Tongue (tissue), 1 donor: ENCODE measurements at regions not wholly inside any gene's neighbourhood (a gene's known extent, or its start where the extent isn't known, plus 50 kb on each side); places are given as distances from the start of the nearest gene placed in this dataset.
"Not testable (repeated sequence)": the region's sequence is repeated elsewhere in the genome, so short reads cannot be mapped to it uniquely, and the experiment has no call there.

Experiments
- DNase-seq: peaks from one replicate; pipeline ENCODE4 v3.0.0-alpha.2; 2015

GRCh38 chr16:80915079-80915450 is 91.6 kb downstream of the CMC2 start:
- no peak for DNase-seq

DNA sequence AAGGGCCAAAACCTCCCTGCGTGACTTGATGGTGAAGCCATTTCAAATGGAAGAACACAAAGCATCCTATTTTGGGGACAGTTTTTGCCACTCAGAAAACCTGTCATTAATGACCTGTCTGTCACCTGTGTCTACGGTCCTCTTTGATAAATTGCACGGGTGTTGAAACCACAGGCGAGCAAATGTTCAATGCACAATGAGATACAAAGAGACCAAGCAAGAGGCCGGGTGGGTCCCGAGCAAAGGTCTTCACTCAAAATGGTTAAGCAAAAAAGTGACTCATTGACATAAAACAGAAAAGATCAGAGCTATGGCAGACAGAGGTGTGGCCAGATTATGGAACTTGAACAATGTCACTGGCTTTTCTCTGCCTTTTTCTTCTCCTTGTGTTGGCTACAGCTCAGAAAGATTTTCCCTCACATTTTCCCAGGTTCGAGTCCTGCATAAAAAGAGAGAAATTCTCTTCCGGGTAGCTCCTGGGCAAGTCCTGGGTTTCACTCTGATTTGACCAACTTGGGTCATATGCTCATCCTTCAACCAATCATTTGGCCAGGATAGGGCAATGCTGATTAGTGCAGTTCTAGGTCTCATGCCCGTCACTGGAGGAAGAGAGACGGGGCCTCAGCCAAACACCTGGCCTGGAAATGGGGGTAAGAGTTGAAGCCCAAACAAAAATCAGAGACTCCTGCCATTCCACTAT is 92.2 kb downstream of the CMC2 start:
- no peak for DNase-seq

DNA sequence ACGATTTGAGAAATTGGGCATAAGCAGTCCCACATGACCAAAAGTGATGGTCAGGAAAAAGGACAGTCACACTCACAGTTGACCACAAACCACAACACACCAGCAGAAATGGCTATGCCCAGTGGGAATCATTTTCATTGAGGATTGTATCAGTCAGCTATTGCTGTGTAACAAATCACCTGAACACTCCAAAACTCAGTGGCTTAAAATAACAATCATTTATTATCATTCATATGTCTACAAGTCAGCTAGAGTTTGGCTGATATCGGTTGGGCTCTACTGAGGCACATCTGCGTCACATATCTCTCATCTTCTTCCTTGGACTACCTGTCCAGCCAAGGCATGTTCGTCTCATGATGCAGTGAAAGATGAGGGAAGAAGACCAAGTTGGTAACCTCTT is 93.3 kb downstream of the CMC2 start:
- no peak for DNase-seq

GRCh38 chr16:80912651-80913050 is 94.0 kb downstream of the CMC2 start:
- DNase-seq = no peak

DNA sequence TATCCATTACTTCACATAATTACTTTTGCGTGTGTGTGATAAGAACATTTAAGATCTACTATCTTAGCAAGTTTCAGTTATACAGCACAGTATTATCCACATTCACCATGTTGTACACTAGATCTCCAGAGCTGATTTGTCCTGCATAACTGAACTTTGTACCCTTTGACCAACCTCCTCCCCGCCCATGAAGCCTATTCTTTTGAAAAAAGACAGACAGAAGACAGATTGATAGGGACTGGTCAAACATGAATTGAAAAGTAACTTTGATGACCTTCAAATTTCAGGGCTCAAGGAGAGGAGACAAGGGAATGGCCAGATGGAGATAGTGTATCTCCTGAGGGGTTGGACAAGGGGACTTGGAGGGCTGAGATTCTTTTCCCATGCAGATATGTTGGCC is 96.3 kb downstream of the CMC2 start:
- no peak for DNase-seq

DNA sequence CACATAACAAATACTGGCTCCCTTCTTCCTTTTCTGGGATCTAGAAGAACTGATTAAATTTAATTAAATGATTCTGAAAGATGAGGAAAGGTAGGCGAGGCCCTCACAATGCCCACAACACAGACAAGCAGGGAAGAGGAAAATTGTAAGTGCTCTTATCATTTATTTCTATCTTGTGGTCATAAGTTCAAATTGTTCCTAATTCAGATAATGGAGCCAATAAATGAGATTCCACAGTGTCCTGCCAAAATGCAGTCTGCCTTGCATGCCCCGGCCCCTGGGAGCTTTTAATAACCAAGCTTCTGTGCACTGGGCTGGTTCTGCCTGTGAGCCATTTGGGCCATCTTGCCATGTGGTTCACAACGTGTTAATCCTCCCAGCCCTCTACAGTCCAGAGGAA is 97.0 kb downstream of the CMC2 start:
- DNase-seq = no peak

DNA sequence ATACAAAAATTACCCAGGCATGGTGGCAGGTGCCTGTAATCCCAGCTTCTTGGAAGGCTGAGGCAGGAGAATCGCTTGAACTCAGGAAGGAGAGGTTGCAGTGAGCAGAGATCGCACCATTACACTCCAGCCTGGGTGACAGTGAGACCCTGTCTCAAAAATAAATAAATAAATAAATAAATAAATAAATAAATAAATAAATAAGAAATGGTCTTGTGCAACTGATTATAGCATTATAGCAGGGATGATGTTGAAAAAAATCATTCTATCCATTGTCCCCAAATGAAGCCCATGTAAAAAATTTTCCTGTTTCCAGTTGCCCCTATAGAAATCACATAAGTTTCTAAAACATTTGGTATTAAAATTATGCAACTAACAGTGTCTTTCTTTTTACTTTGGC is 100.5 kb downstream of the CMC2 start:
- DNase-seq = not testable (repeated sequence)

GRCh38 chr16:80903616-80904015 is 99.2 kb upstream of the CDYL2 start:
- DNase-seq = no peak

GRCh38 chr16:80902306-80903110 is 98.1 kb upstream of the CDYL2 start:
- DNase-seq = no peak

- DNase-seq = no peak
Observed at GRCh38 chr16:80900593-80900954, 96.2 kb upstream of the CDYL2 start.

DNA sequence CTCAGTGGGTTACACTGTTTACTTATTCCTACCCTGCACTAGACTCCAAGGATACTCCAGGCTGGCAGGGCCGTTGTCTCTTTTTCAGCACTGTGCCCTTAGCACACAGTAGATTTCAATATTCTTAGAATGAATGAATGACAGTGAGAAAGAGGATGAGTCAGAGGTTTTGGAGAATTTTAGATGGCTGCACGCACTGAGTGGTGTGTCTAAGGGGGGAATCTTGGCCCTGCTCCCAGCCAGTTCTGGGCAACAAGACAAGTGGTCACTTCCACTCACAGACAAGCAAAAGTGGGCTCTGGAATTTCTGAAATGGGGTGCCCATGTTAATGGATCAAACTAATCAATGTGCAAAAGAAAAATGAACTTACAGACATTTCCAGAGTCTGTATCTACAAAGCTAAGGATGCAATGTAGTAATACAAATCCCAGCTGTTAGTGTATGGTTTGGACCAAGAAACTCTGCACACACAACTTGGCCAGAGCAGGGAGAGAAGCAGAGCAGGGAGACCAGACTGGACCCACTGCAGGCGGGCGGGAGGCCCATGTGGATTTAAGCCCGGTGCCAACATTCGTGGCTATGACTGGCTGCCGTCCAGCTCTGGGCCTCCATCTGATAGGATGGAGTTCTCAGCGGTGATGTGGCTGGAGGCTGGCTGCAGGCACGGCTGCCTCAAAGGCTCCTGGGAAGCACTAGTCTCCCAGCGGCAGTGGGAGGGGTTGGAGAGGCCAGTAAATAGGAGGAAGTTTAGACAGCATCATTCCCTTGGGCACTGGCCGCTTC is 95.6 kb upstream of the CDYL2 start:
- DNase-seq = peak; percentile 73

GRCh38 chr16:80896776-80897175 is 92.4 kb upstream of the CDYL2 start:
- peak; percentile 36 for DNase-seq

- DNase-seq = no peak
Observed at GRCh38 chr16:80894091-80894490, 89.7 kb upstream of the CDYL2 start.

DNA sequence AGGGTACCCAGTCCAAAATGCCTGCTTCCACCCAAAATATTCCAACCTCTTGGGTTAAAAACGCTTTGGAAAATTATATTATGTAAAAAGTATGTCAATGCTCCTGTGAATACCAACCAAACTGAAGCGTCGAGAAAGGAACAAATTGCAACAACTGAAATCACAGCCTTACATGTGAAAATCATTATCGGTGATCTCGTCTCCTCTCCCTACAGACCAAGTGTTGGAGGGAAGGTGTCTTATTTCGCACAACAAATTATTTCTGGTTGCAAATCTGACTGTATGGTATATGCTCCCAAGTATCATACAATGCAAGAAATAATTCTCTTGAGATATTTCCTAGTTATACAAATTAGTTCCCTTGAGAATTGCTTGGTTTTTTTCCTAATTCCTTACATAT is 89.3 kb upstream of the CDYL2 start:
- DNase-seq = no peak

DNA sequence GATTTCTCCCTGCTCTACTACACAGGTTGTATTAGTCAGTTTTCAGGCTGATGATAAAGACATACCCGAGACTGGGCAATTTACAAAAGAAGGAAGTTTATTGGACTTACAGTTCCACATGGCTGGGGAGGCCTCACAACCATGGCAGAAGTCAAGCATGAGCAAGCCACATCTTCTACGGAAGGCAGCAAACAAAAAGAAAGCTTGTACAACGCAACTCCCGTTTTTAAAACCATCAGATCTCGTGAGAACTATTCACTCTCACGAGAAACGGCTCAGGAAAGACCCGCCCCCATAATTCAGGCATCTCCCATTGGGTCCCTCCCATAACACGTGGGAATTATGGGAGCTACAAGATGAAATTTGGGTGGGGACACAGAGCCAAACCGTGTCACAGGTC is 88.0 kb upstream of the CDYL2 start:
- not testable (repeated sequence) for DNase-seq

GRCh38 chr16:80889779-80890359 is 85.5 kb upstream of the CDYL2 start:
- DNase-seq = no peak

DNA sequence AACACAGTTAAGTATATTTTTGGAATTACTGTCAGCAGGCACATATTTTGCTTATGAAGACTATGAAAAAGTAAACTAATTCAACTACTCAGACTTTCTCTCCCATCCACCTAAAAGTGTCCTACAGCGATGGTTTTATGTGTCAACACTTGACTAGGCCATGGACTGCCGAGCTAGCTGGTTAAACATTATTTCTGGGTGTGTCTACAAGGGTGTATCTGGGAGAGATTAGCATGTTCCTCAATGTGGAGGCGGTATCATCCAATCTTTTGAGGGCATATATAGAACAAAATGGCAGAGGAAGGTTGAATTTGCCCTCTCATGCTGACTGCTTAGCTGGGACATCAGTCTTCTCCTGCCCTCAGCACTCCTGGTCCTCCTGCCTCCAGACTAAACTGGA is 82.7 kb upstream of the CDYL2 start:
- DNase-seq = no peak

- no peak for DNase-seq
Observed at GRCh38 chr16:80883816-80884215, 79.4 kb upstream of the CDYL2 start.

GRCh38 chr16:80883159-80883642 is 78.8 kb upstream of the CDYL2 start:
- DNase-seq = no peak

DNA sequence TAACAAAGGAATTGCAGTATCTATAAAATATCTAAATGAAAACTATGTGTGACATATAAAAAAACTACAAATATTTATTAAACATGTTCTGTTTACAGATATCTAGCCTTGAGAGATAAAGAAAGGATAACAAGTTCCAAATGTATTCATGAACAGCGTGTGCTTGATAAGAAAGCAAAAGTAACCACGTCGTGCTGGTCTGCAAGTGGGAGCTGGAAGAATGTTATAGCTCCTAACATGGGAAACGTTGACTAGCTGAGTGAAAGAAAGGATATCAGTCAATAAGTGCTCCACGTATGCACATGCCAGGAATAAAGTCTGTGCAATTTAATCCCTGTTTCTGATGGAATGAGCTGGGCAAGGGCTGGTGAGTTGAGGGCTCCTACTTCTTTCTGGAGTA is 71.2 kb upstream of the CDYL2 start:
- DNase-seq = no peak

DNA sequence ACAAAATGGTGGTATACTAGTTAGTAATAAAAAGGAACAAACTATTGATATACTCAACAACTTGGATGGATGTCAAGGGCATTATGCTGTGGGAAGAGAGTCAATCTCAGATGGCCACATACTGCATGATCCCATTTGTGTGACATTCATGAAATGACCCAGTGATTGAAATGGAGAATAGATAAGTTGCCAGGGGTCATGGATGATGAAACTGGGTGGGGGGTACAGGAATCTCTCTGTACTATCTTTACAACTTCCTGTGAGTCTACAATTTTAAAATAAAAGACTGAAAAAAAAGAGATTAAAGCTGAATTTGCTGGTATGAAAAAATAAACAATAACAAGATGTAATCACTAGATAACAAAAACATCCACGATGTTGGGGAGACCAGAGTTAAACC is 70.5 kb upstream of the CDYL2 start:
- no peak for DNase-seq

DNA sequence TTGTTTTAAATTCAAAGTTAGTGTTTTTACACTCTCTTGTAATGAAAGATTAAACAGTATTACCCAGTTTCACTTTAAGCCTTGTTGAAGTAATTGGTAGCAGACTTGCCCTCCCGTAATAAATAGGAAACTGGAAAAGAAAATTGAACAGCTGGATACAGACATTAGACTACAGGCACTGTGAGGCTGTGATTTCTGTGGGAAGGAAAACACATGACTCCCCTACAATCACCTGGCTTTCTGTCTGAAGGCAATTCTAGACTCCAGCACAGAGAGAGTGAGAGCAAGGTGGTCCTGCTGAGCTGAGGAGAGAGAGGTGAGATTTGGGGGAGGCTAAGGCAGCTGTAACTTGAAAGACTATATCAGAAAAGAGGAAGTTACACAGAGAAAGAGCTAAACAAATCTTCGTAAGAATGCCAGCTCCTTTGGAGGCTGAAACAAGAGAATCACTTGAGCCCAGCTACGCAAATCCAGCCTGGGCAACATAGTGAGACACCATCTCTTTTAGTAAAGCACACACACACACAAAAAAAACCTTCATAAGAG is 57.8 kb upstream of the CDYL2 start:
- no peak for DNase-seq
